HG02973 (cell line): ENCODE measurements at regions not wholly inside any gene's neighbourhood (a gene's known extent, or its start where the extent isn't known, plus 50 kb on each side); places are given as distances from the start of the nearest gene placed in this dataset.

Experiments
- ATAC-seq: cut with Tn5 transposase; IDR thresholded peaks from one replicate; pipeline ENCODE4 v1.9.1; 2021; ENCODE audit warnings: moderate library complexity; ENCODE audit not compliant: unreplicated experiment

GRCh38 chr2:126825316-126825715, 73.4 kb upstream of the TEX51 start:
- no peak for ATAC-seq

DNA sequence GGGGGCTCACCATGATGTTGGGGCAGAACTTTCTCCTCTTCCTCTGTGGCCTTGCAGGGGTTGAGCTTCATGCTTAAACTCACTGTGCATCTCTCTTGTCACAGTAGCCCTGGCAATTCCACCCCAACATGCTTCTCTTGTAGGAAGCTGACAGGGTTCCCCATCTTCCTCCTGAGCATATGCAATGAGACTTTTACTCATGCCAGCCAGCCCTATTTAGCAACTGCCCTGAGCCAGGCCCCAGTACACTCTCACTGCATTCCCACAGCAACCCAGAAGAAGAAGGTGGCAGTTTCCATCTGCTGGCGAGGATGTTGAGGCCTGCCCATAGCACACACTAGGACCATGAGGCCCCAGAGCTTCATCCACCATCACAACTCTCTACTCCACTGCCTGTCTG, 72.2 kb upstream of the TEX51 start:
- no peak for ATAC-seq

DNA sequence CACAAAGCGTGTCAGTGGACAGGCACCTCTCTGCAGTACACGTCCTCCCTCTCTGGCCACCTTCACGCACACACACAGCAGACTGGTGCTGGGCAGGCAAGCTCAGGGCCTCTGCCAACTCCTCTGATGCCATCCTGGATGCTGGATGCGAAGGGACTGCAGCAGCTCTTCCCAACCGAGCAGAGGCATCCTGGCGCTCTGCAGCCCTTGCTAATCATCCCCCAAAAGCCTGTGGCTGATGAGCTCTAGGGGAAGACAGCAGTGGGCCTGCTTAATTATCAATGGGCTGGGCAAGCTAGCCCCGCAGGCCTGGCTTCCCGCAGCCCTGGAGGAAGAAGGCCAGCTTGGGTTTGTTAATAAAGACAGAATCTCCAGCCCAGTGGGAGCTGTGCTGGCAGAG, 71.3 kb upstream of the TEX51 start:
- ATAC-seq = no peak

DNA sequence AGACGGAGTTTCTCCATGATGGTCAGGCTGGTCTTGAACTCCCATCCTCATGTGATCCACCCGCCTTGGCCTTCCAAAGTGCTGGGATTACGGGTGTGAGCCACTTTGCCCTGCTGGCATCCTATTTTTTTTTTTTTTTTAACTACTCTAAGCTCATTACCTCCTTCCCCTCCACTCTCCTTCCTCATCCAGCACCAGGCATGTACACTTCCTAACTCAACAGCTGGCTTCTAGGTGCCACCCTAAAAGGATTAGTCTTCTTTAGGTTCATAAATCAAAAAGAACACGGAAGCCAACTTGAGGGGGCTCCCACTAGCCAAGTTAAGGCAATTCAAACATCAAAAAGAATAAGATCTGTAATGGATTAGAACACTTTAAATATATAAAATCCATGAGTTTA, 70.6 kb upstream of the TEX51 start:
- ATAC-seq = no peak

- ATAC-seq = no peak
These were observed 70.2 kb upstream of the TEX51 start for GRCh38 chr2:126828491-126828890.

DNA sequence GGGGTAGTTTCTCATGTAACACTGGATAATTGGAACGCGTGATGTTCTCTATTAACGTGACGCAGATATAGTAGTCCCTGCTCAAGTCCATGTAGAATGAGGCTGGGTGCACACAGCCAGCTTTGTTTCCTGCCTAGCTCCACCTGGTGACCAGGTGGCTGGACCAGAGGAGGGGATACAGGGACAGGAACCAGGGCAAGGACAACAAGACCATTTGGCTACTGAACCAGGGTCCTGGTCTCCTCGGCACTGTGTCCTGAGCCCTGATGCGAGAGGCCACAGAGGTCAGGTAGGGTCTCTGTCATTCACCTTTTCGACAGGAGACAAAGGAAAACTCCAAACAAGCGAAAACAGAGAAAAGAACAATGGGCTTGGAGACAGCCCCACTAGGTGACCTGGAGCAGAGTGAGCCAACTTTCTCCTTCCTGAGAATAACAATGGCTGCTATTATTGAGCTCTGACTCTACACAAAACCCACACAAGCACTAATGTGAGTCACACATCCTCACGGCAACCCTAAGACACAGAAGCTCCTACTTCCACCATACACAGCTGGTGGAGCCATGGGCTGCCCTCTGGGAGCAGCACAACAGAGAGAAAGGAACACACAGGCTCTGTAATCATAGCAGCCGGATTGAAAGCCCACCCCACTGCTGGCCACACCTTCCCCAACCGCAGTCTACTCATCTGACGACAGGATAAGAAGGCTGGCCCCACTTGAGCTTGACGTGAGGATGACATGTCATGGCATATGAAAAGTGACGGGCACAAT, 67.3 kb upstream of the TEX51 start:
- ATAC-seq = no peak

- no peak for ATAC-seq
These were observed 66.7 kb upstream of the TEX51 start for GRCh38 chr2:126832014-126832413.

DNA sequence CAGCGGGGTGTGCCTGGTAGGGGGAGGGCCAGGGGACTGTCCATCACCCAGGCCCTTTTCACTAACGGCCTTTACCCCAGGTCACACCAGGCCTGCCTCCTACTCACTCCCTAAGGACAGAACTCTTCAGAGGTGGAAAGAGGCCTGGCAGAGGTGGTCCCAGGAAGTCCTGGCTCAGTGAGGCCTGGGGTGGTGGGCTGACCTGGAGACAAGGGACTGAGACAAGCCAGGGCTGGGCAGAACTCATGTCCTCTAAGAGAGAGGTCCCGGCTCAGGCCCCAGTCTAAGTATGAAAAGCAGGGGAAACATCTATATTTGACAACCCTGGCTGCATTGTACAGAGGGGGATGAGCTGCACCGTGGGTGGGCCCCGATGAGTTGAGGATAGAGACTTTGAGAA, 65.9 kb upstream of the TEX51 start:
- no peak for ATAC-seq

DNA sequence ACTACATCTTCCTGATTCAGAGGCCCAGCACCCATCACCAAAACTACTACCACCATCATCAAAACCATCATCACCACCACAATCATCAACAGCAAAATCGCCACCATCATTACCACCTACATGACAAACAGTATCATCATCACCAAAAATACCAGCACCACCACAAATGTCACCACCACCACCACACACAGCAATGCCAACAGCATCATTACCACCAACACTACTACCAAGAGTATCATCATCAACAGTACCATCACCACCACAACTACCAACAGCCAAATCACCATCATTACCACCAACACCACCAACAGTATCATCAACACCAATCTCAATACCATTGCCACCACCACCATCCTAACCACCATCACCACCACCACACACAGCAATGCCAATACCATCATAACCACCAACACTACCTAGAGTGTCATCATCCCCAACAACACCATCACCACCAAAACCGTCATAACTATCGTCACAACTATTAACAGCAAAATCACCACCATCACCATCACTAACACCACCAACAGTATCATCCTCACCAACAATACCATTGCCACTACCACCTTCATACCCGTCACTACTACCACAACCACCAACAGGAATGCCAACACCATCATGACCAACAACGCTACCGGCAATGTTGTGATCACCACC, 64.6 kb upstream of the TEX51 start:
- no peak for ATAC-seq

GRCh38 chr2:126835261-126835660, 63.4 kb upstream of the TEX51 start:
- no peak for ATAC-seq

DNA sequence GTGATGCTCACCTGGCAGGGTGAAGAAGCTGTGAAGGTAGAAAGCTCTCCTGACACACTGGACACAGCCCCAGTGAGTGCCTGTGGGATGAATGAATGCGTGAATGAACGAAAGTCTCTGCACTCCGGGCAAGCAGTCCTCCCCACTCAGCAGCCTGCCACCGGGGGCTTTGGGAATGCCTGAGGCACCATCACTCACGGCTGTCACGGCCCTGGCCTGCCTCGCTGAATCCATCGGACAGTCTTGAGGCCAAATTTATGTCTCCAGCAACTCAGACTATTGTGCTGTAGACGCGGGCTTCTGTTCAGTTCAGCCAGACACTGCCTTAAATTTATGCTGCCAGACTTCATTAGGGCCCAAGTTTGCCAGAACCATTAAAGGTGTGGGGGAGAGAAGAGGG, 62.9 kb upstream of the TEX51 start:
- ATAC-seq = no peak

GRCh38 chr2:126836761-126837679, 61.7 kb upstream of the TEX51 start:
- ATAC-seq = no peak

DNA sequence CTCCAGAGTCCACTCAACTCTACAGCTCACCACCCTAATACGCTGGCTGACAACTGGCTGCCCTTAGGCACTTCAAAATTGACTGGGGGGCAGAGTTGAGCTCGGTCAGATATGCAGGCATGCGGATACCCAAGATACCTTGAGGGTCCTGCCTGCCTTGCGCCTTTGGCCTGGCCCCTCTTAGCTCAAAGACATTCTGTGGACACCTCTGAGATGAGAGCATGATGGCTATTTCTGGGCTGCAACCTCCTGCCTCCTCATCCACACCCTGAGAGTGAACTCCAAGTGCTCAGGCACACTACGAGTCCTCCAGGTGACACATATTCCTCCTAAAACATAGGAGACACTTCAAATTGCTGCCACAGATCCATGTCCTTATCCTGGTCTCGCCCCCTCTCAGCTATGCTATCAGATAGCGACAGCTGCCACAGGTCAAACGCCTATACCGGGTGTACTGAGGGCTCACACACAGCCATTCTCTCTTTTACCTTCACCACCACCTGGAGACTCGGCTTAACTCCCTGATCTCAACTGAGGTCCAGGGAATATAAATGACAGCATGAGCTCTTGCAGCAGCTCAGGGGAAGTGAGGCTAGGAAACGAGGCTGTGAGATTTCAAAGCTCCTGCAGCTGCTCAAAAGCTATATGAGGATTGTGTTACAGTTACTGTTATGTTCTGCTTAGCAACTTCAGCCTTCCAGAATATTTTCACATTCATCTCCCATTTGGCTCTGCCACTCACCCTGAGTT, 60.5 kb upstream of the TEX51 start:
- ATAC-seq = no peak

- ATAC-seq = no peak
These were observed 60.0 kb upstream of the TEX51 start for GRCh38 chr2:126838716-126838985.

- no peak for ATAC-seq
These were observed 58.9 kb upstream of the TEX51 start for GRCh38 chr2:126839796-126840195.

GRCh38 chr2:126843081-126843480, 55.6 kb upstream of the TEX51 start:
- ATAC-seq = no peak

DNA sequence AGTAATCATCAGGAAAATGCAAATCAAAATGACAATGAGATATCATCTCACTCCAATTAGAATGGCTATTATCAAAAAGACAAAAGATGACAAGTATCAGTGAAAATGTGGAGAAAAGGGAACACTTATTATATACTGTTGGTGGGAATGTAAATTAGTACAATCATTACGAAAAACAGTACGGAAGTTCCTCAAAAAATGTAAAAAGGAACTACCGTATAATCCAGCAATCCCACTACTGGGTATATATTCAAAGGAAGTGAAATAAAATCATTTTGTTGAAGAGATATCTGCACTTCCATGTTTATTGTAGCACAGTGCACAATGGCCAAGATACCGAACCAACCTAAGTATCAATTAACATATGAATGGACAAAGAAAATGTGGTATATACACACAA, 52.4 kb upstream of the TEX51 start:
- no peak for ATAC-seq
